Islet of Langerhans (tissue), 1 donor: ENCODE measurements at regions not wholly inside any gene's neighbourhood (a gene's known extent, or its start where the extent isn't known, plus 50 kb on each side); places are given as distances from the start of the nearest gene placed in this dataset.
"Not testable (repeated sequence)": the region's sequence is repeated elsewhere in the genome, so short reads cannot be mapped to it uniquely, and the experiment has no call there.

Source experiments
- FAIRE-seq: peaks from one replicate; lab custom pipeline; 2011; peaks lifted over from hg19 to GRCh38; lab: Jason Lieb, UNC

GRCh38 chrX:137646472-137646871 is 80.5 kb downstream of the ZIC3 start:
- no peak for FAIRE-seq

DNA sequence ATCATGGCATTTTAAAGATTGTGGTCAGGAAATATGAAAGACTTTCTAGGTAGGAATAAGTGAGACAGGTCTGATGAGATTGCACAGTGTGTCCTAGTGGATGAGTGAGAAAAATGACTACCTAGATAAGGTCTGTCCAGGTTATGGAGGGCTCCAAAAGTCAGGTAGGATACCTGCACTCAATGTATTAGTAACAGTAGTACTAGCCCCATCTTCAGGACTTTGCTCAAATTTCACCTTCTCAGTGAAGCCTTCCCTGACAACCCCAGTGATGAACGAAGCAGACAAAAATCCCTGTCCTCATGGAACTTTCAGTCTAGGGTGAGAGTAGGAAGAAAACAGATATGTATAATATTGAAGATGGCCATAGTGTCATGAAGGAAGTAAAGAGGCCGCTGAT is 85.7 kb downstream of the ZIC3 start:
- no peak for FAIRE-seq

GRCh38 chrX:137652086-137652485 is 86.2 kb downstream of the ZIC3 start:
- FAIRE-seq, result no peak

DNA sequence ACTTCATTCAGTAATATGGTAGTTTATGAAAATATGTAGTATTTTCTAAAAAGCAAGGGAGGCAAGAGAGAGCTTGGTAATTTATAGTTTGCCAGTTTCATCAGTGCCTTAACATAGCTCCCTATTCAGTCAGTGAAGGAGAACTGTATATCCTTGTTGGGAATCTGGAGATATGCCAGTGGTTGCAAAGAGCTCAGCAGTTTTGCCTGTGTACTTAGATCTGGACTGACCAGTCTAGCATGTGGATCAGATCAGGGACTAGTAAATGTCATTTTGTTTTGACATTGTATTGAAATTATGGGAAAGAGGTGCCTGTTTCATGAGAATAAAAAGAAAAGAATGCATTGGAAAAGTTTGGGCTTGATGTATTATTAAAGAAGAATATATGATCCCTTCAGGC is 88.6 kb downstream of the ZIC3 start:
- no peak for FAIRE-seq

DNA sequence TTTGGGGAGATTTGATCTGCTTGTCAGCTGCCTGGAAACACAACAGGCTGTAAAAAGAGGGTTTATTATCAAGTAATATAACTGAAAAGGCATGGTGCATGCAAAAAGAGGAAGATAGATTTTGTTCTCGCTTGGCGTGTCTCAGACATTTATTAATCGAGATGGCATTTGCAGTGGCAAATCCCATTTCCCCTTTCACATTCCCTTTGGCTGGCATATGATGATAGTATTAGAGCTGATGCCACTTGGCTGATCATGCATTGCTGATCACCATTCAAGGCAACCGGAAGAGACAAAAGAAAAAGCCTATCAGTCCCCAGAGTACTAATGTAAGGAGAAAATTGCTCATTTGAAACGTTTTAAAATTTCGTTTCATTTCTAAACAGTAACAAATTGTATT is 101.8 kb downstream of the ZIC3 start:
- FAIRE-seq, result no peak

- FAIRE-seq, result no peak
Observed at GRCh38 chrX:137684591-137684990, 118.7 kb downstream of the ZIC3 start.

- FAIRE-seq, result no peak
Observed at GRCh38 chrX:137695417-137695816, 129.5 kb downstream of the ZIC3 start.

GRCh38 chrX:137707348-137707747 is 141.4 kb downstream of the ZIC3 start:
- no peak for FAIRE-seq

GRCh38 chrX:137742846-137743245 is 176.9 kb downstream of the ZIC3 start:
- no peak for FAIRE-seq

DNA sequence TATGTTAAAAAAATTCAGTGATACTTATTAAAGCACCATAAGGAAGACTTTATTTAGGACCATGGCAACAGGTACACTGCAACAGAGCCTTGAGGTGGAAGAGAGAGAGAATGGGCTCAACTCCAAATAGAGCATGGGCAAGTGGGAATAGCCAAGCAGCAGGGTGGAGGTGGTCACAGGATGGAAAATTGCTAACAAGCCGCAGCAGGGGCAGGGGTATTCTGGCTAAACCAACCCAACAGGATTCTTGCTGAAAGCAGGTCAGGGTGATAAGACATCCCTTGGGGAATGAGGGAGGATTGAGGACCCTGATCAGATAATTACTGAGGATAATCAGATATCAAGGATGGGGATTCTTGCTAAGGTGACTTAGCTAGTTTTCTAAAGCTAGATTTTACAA is 177.5 kb downstream of the ZIC3 start:
- FAIRE-seq, result no peak

DNA sequence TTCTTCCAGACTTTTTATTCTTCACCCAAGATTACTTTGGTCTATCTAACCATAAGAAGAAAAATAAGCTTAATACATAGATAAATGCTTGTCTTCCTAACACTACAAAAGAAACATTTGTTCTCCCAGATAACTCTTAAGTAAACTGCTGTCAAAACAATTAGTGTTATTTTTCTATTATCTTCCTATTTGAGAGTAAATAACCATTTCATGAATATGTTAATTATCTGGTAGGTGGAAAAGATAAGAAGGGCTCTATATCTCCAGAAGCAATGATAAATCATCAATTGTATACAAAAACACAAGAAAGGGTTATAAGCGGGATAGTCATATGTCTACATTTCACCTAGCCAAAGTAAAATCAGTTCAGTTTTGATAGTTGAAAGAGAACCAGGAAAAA is 180.4 kb downstream of the ZIC3 start:
- no peak for FAIRE-seq

- no peak for FAIRE-seq
Observed at GRCh38 chrX:137747244-137748043, 181.5 kb downstream of the ZIC3 start.

DNA sequence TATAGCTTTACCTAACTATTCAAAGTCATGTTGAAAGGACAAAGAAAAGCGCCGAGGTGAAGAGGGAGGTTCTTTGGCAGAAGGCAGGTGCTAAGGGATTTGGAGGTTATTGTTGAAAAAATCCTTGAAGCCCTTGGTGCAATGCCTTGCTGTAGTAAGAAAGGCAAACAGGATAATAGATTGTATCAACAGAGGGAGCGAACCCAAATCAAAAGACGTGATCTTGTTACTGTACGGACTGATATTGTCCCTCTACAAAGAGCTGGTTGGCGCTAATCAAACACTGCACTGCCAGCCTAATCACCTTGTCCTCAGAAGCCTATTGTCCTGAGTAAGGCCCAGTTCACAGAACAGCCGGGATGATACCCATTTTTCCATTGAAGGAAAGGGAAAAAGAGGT is 182.9 kb downstream of the ZIC3 start:
- FAIRE-seq, result no peak

DNA sequence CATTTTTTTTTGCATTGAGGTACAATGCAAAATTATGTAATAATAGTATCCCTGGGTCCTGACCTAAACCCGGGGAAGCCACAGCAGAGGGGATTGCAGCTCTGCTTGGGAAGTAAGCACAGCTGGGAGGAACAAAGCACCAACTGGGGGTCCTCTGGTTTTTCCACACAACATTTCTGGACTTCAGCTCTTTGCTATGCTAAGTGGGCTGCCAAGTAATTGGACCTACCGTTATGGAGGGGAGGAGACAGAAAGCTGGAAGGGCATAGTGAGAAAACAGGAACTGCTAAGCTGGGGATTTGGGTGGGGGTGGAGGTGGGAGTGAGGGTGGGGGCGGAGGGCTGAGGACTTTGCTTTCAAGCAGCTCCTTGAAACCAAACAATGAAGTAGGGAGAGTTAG is 183.3 kb downstream of the ZIC3 start:
- FAIRE-seq, result no peak

DNA sequence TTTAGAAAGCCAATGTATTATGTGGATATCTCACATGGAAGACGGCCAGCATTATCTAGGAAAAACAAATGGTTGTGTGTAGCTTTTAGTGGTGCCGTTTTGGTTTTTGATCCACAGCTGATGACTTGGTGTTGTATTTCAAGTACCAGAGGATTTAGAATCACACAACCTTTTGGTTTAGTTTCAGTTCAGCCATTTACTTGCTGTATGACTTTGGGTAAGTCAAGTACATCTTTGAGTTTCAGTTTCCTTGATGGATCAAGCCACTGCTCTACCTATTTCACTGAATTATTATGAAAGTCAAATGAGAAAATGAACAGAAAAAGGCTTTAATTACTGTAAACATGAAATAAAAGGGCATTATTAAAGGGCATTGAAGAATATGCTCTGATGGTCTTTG is 205.6 kb downstream of the ZIC3 start:
- no peak for FAIRE-seq

DNA sequence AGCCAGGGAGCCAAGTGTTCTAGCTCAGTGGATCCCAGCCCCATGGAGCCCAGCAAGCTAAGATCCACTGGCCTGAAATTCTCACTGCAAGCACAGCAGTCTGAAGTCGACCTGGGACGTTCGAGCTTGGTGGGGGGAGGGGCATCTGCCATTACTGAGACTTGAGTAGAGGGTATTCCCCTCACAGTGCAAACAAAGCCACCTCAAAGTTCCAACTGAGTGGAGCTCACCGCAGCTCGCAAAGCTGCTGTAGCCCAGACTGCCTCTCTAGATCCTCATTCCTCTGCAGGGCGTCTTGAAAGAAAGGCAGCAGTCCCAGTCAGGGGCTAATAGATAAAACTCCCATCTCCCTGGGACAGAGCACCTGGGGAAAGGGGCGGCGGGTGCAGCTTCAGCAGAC is 226.3 kb downstream of the ZIC3 start:
- FAIRE-seq, result no peak

DNA sequence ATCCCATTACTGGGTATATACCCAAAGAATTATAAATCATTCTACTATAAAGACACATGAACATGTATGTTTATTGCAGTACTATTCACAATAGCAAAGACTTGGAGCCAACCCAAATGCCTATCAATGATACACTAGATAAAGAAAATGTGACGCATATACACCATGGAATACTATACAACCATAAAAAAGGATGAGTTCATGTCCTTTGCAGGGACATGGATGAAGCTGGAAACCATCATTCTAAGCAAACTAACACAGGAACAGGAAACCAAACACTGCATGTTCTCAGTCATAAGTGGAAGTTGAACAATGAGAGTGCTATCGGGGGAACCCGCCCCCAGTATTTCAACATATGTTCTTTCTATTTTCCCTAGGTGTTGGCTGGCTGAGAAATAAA is 232.0 kb downstream of the ZIC3 start:
- FAIRE-seq, result not testable (repeated sequence)

- no peak for FAIRE-seq
Observed at GRCh38 chrX:137823257-137823656, 257.3 kb downstream of the ZIC3 start.

DNA sequence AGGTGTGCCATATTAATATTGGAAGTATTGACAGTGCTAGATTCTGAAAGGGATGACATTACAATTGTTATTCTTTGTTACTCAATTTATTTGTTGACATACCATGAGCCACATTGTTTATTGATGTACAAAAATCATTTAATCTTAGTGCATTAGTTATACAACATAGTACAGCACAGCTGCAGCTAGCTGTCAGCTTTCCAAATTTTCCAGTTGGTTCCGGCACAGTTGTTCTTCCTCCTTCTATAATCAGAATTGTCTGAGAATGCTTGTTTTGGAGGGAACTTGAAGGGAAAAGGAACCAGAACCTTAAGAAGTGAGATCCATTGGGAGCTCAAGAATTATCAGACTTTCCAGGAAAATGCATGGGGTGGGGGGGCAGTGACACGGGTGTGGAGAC is 281.4 kb downstream of the ZIC3 start:
- FAIRE-seq, result no peak

DNA sequence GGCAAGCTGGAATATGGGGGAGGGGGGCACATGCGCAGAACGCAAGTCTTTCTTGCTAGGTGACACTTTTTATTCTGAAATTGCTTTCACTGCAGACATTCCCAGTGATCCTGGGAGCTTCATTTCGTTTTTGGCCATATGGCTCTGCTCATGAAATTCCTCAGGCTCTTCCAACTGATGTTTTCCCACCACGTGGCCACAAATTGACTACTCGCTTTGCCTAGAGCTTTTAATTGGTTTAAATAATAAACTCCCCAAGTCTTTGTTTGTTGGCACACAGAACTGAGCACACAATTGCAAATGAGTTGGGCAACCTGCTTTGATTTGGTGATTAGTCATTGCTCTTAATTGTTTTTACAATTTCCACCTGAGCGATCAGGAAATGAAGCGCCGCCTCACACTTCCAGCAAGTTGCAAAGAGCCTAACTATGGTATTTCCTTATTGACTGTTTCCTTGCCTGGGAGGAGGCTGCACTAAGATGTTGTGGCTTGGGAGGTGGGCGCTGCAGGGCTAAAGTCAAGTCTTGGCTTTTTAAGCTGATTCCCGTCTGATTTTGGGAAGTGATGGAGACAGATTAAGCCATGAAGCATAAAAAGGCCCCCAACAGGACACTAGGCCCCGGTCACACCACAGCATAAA is 282.5 kb downstream of the ZIC3 start:
- FAIRE-seq, result no peak

DNA sequence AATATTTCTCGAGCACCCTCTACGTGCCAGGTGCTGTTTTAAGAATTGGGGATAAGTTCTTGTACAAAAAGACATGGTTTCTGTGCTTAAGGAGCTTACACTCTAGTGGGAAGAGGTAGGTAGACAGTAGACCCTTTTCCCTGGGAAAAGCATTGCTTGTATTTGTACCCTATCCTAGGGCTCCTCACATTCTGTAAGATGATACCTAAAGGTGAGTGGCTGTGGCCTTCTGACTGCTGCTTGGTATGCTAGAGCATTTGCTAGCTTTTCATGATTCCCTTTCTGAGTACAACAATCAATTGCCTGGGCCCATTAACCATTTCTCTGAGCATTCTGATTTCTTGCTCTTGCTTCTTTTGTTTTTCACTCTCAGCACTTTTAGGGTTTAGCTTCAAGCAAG is 286.6 kb downstream of the ZIC3 start:
- FAIRE-seq, result no peak

- no peak for FAIRE-seq
Observed at GRCh38 chrX:137855490-137855889, 289.6 kb downstream of the ZIC3 start.

- FAIRE-seq, result no peak
Observed at GRCh38 chrX:137858106-137858505, 292.2 kb downstream of the ZIC3 start.

GRCh38 chrX:137878401-137878800 is 312.5 kb downstream of the ZIC3 start:
- no peak for FAIRE-seq
